Body of pancreas (tissue), 4 donors: ENCODE measurements at regions not wholly inside any gene's neighbourhood (a gene's known extent, or its start where the extent isn't known, plus 50 kb on each side); places are given as distances from the start of the nearest gene placed in this dataset.

ENCODE experiments used
- ATAC-seq: fragments of 150-250 bp; one replicate; pipeline ENCODE4 v1.9.1; 2016
- DNase-seq, 4 donors: peaks; one replicate each; pipeline ENCODE4 v3.0.0-alpha.2; 2019
- H3K27ac ChIP-seq, 4 donors: fragments of 200-600 bp; sonication (generic); 1 replicate in 3 of 4; 2 replicates in 1 of 4; pipeline versions ENCODE4 v1.5.1 to v1.6.1; 2016 to 2019; ENCODE audit warnings: mild to moderate bottlenecking in 1 of 4, mixed read lengths in 1 of 4, moderate library complexity in 1 of 4
- H3K27me3 ChIP-seq, 2 donors: fragments of 200-600 bp; sonication (generic); one replicate each; pipeline ENCODE4 v1.6.0; 2016; ENCODE audit warnings: mild to moderate bottlenecking in 1 of 2
- H3K36me3 ChIP-seq, 2 donors: fragments of 200-600 bp; sonication (generic); replicated peaks in 1 of 2; 2 replicates each; pipeline ENCODE4 v1.5.1; 2016; ENCODE audit warnings: low read depth in 2 of 2; ENCODE audit not compliant: insufficient read depth in 1 of 2
- H3K4me1 ChIP-seq: fragments of 200-600 bp; sonication (generic); one replicate; pipeline ENCODE4 v1.6.0; 2016
- H3K4me3 ChIP-seq, 2 donors: fragments of 200-600 bp; sonication (generic); 1 replicate in 1 of 2; 2 replicates in 1 of 2; pipeline ENCODE4 v1.5.1; 2016 to 2019
- H3K9me3 ChIP-seq, 3 donors: fragments of 200-600 bp; sonication (generic); 1 replicate in 2 of 3; 2 replicates in 1 of 3; pipeline ENCODE4 v1.5.1; 2016
- CTCF ChIP-seq, 7 experiments: fragments of 450-650 bp in 4 of 7; fragments of 200-600 bp in 3 of 7; sonication (generic) in 3 of 7; IDR thresholded peaks; one replicate each; pipeline ENCODE4 v1.5.1; 2016 to 2019; ENCODE audit warnings: antibody characterized with exemption in 7 of 7
- POLR2A ChIP-seq, 3 donors: fragments of 450-650 bp; IDR thresholded peaks; one replicate each; pipeline ENCODE4 v1.6.1; 2016; ENCODE audit warnings: antibody characterized with exemption in 3 of 3, mild to moderate bottlenecking in 2 of 3
- WGBS, 2 donors: methylation state at CpG; one replicate each; pipeline ENCODE4 v1.1.5; 2017; 5-methylcytosine and 5-hydroxymethylcytosine counted together
- intact Hi-C: fragments of 100-400 bp; cut with DNase I; formaldehyde crosslinking; loops from one replicate; pipeline ENCODE4 v1.15.1; 2023

- WGBS, 2 donors: 65 to 68% methylated on average over 9 to 10 of the region's 10 CpGs
- TF ChIP-seq CTCF (IDR thresholded peaks at IDR 0.05) (no peak), POLR2A (IDR thresholded peaks at IDR 0.05) (no peak)
- Histone ChIP-seq H3K4me1 (peaks cover 7% of the 10 kb centered on the region), H3K4me3 (no peak overlapping the region), H3K27ac (no peak overlapping the region), H3K9me3 (no peaks in the 10 kb centered on the region), H3K27me3 (no peaks in the 10 kb centered on the region), H3K36me3 (no peaks in the 10 kb centered on the region)
- ATAC-seq (peak; percentile 42), DNase-seq (no peak)
- intact Hi-C loops: no loop called here
Observed at GRCh38 chr10:78559661-78560340, 509.0 kb upstream of the ZMIZ1 start.

- intact Hi-C loops: no loop called here
- Histone ChIP-seq H3K27ac (no peak overlapping the region), H3K4me3 (no peak overlapping the region), H3K36me3 (no peaks in the 10 kb centered on the region), H3K27me3 (no peaks in the 10 kb centered on the region), H3K4me1 (peaks cover 7% of the 10 kb centered on the region), H3K9me3 (no peaks in the 10 kb centered on the region)
- ATAC-seq (no peak), DNase-seq (no peak)
- WGBS, 2 donors: 58 to 74% methylated on average over 4 of the region's 4 CpGs
- TF ChIP-seq CTCF (IDR thresholded peaks at IDR 0.05): no peak
- no peak for TF ChIP-seq POLR2A (IDR thresholded peaks at IDR 0.05)
Observed at GRCh38 chr10:78560341-78560688, 508.5 kb upstream of the ZMIZ1 start.

GRCh38 chr10:78563314-78563713, 505.5 kb upstream of the ZMIZ1 start:
- WGBS, 2 donors: 92 to 94% methylated on average over 2 of the region's 2 CpGs
- no peak overlapping the region for H3K27ac ChIP-seq

GRCh38 chr10:78565841-78566240, 502.9 kb upstream of the ZMIZ1 start:
- Histone ChIP-seq H3K4me3 (no peak overlapping the region), H3K27ac (no peak overlapping the region), H3K4me1 (no peaks in the 10 kb centered on the region), H3K27me3 (no peaks in the 10 kb centered on the region), H3K9me3 (no peaks in the 10 kb centered on the region), H3K36me3 (no peaks in the 10 kb centered on the region)
- TF ChIP-seq CTCF (IDR thresholded peaks at IDR 0.05): no peak
- no peak for TF ChIP-seq POLR2A (IDR thresholded peaks at IDR 0.05)
- no peak for DNase-seq
- 81 to 93% methylated on average over 4 of the region's 4 CpGs for WGBS, 2 donors
- ATAC-seq: no peak
- intact Hi-C loops: no loop called here

More at GRCh38 chr10:78563314-78563713, 505.5 kb upstream of the ZMIZ1 start:
- TF ChIP-seq CTCF (IDR thresholded peaks at IDR 0.05) (no peak), POLR2A (IDR thresholded peaks at IDR 0.05) (no peak)
- DNase-seq (no peak), ATAC-seq (no peak)
- intact Hi-C loops: no loop called here
- Histone ChIP-seq H3K4me3 (no peak overlapping the region), H3K36me3 (no peaks in the 10 kb centered on the region), H3K9me3 (no peaks in the 10 kb centered on the region), H3K27me3 (no peaks in the 10 kb centered on the region), H3K4me1 (peaks cover 7% of the 10 kb centered on the region)
